Neutrophil (primary cell): ENCODE measurements at regions not wholly inside any gene's neighbourhood (a gene's known extent, or its start where the extent isn't known, plus 50 kb on each side); places are given as distances from the start of the nearest gene placed in this dataset.

Experiments used
- H3K27ac ChIP-seq: fragments of 200-600 bp; sonication (generic); 2 replicates; pipeline ENCODE4 v1.5.1; 2016; ENCODE audit warnings: mild to moderate bottlenecking, moderate library complexity
- H3K27me3 ChIP-seq: fragments of 200-600 bp; sonication (generic); 2 replicates; pipeline ENCODE4 v1.6.0; 2016; ENCODE audit warnings: mild to moderate bottlenecking
- H3K36me3 ChIP-seq: fragments of 200-600 bp; sonication (generic); 2 replicates; pipeline ENCODE4 v1.5.1; 2017
- H3K4me1 ChIP-seq, 2 experiments: fragments of 200-600 bp in 1 of 2; sonication (generic) in 1 of 2; 1 replicate in 1 of 2; 2 replicates in 1 of 2; pipeline versions ENCODE4 v1.5.1 to v1.6.1; 2013 to 2016; ENCODE audit warnings: low read depth in 1 of 2, low read length in 1 of 2, mild to moderate bottlenecking in 1 of 2, moderate library complexity in 1 of 2; ENCODE audit not compliant: control insufficient read depth in 1 of 2, insufficient read depth in 1 of 2
- H3K4me3 ChIP-seq, 2 experiments: fragments of 200-600 bp in 1 of 2; sonication (generic) in 1 of 2; 1 replicate in 1 of 2; 2 replicates in 1 of 2; pipeline ENCODE4 v1.5.1; 2013 to 2016; ENCODE audit warnings: low read depth in 1 of 2, low read length in 1 of 2, mild to moderate bottlenecking in 1 of 2, moderate library complexity in 1 of 2
- H3K9me3 ChIP-seq: fragments of 200-600 bp; sonication (generic); 2 replicates; pipeline ENCODE4 v1.5.1; 2016
- TF ChIP-seq, protein P1 (sequence below): fragments of 200-600 bp; sonication (generic); IDR thresholded peaks from 2 replicates; pipeline ENCODE4 v1.5.1; 2016; ENCODE audit warnings: antibody characterized with exemption

GRCh38 chr21:29228306-29228705 lies 70.4 kb upstream of the BACH1 start:
- Histone ChIP-seq H3K9me3 (no peaks in the 10 kb centered on the region), H3K27me3 (no peaks in the 10 kb centered on the region), H3K4me1 (peaks cover 5% of the 10 kb centered on the region in 2 experiments), H3K36me3 (no peaks in the 10 kb centered on the region), H3K4me3 (no peak overlapping the region), H3K27ac (no peak overlapping the region)
- TF ChIP-seq, protein P1, sequence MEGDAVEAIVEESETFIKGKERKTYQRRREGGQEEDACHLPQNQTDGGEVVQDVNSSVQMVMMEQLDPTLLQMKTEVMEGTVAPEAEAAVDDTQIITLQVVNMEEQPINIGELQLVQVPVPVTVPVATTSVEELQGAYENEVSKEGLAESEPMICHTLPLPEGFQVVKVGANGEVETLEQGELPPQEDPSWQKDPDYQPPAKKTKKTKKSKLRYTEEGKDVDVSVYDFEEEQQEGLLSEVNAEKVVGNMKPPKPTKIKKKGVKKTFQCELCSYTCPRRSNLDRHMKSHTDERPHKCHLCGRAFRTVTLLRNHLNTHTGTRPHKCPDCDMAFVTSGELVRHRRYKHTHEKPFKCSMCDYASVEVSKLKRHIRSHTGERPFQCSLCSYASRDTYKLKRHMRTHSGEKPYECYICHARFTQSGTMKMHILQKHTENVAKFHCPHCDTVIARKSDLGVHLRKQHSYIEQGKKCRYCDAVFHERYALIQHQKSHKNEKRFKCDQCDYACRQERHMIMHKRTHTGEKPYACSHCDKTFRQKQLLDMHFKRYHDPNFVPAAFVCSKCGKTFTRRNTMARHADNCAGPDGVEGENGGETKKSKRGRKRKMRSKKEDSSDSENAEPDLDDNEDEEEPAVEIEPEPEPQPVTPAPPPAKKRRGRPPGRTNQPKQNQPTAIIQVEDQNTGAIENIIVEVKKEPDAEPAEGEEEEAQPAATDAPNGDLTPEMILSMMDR, result no peak

GRCh38 chr21:29230551-29231261 lies 68.0 kb upstream of the BACH1 start:
- Histone ChIP-seq H3K9me3 (no peaks in the 10 kb centered on the region), H3K36me3 (no peaks in the 10 kb centered on the region), H3K4me3 (no peak overlapping the region), H3K27ac (peak overlapping the region; percentile 5), H3K27me3 (no peaks in the 10 kb centered on the region), H3K4me1 (peaks cover 10 to 13% of the 10 kb centered on the region in 2 experiments)
- TF ChIP-seq, protein P1, result no peak

GRCh38 chr21:29231756-29232529 lies 66.8 kb upstream of the BACH1 start:
- H3K4me1 ChIP-seq, result peaks cover 16 to 22% of the 10 kb centered on the region in 2 experiments
- no peaks in the 10 kb centered on the region for H3K27me3 ChIP-seq
- no peak overlapping the region for H3K4me3 ChIP-seq
- no peaks in the 10 kb centered on the region for H3K9me3 ChIP-seq
- H3K27ac ChIP-seq, result no peak overlapping the region
- TF ChIP-seq, protein P1, result no peak
- H3K36me3 ChIP-seq, result no peaks in the 10 kb centered on the region

DNA sequence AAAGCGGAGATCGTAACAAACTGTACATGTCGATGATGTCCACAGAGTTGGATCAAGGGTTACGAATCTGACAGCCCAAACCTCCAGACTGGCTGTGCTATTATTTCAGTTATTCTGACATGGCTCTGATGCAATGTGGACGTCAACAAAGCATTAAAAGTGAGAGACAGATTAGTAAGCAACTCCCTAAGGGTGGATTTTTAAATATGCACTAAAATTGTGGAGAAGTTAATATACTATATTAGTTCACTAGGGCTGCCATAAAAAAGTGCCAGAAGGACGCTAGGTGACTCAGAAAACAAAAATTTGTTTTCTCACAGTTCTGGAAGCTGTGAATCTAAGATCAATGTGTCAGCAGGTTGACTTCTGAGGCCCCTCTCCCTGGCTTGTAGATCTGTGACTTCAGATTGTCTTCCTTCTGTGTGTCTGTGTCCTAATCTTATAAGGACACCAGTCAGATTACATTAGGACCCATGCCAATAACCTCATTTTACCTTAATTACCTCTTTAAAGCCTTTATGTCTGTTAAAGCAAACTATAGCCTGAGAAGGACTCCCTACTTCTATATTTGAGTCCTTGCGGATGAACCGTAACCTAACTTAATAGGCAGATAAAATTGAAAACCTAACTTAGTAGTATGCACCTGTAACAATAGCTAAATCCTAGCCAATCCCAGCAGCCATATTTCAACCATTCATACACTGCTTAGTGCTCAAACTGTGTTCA lies 66.0 kb upstream of the BACH1 start:
- Histone ChIP-seq H3K4me1 (peaks cover 16 to 28% of the 10 kb centered on the region in 2 experiments), H3K4me3 (no peak overlapping the region), H3K36me3 (no peaks in the 10 kb centered on the region), H3K27ac (peak overlapping the region; percentile 47), H3K27me3 (no peaks in the 10 kb centered on the region), H3K9me3 (no peaks in the 10 kb centered on the region)
- TF ChIP-seq, protein P1, result no peak

GRCh38 chr21:29233256-29233546 lies 65.5 kb upstream of the BACH1 start:
- Histone ChIP-seq H3K4me1 (peaks cover 16 to 30% of the 10 kb centered on the region in 2 experiments), H3K36me3 (no peaks in the 10 kb centered on the region), H3K9me3 (no peaks in the 10 kb centered on the region), H3K27ac (peak overlapping the region; percentile 47), H3K27me3 (no peaks in the 10 kb centered on the region), H3K4me3 (no peak overlapping the region)
- TF ChIP-seq, protein P1, result no peak
